HG03175 (cell line): ENCODE measurements at regions not wholly inside any gene's neighbourhood (a gene's known extent, or its start where the extent isn't known, plus 50 kb on each side); places are given as distances from the start of the nearest gene placed in this dataset.

Experiments used
- ATAC-seq: cut with Tn5 transposase; IDR thresholded peaks from one replicate; pipeline ENCODE4 v1.9.1; 2021; ENCODE audit warnings: mild to moderate bottlenecking, moderate library complexity; ENCODE audit not compliant: unreplicated experiment

GRCh38 chr13:105363261-105364190 is 1171.9 kb downstream of the EFNB2 start:
- ATAC-seq = no peak

DNA sequence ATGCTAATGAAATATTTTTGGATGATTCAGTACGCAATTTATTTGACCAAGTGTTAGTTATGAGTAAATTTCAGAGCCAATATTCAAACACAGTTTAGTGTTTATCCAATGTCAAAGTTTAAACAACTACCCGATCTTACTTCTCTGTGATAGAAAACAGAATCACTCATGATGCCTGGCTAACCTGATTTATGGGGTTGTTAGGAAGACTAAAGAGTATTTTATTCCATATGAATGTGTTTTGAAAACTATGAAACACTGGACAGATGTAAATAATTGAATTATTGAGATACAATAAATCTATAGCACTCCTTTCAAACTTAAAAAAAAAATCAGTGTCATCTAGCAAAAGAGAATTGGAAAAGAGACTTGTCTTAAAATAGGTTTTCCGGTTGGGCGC is 1181.8 kb downstream of the EFNB2 start:
- ATAC-seq = no peak

GRCh38 chr13:105349082-105349723 is 1186.3 kb downstream of the EFNB2 start:
- ATAC-seq = no peak

DNA sequence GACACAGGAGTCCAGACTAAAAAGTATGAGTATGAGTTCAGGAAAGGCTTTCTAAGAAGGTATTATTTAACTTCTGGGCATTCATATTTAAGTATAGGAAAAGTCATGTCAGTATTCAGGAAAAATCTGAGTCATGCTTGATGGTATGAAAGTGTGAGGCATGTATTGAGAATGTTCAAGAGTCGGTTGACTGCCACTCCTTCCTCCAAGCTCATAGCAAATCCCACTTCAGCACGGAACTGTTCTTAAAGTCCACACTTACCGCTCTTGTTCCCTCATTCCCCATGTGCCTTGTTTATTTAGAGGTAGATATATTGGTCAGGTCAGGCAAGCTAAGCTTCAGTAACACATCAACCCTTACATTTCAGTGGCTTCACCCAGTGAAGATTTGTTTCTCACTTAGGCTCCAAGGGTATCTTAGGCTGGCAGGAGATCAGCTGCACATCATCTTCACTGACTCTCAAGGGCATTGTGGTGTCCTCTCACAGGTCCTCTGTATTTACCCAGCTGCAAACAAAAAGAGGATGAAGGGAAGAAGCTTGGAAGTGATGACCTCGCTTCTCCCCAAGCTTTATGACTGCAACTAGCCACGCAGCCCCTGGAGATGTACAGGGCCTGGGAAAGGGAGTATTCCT is 1189.2 kb downstream of the EFNB2 start:
- no peak for ATAC-seq

DNA sequence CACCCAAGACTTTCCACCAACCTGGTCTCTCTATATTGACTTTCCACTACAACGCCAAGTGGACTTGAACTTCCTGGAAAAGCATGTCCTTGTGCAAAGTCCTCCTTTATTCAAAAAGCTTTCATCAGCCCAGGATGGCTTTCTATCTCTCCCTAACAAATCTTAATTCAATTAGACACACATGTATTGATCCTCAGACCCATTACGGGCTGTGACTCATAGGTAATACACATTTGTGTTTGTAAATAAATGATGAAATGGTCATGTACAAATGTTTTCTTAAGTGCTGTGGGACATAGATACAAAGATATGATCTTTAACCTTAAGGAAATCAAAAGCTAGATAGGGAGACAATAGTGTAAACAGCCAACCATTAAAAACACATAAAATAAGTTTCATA is 1189.7 kb downstream of the EFNB2 start:
- no peak for ATAC-seq

- no peak for ATAC-seq
These were observed 1190.3 kb downstream of the EFNB2 start for GRCh38 chr13:105345131-105345530.

DNA sequence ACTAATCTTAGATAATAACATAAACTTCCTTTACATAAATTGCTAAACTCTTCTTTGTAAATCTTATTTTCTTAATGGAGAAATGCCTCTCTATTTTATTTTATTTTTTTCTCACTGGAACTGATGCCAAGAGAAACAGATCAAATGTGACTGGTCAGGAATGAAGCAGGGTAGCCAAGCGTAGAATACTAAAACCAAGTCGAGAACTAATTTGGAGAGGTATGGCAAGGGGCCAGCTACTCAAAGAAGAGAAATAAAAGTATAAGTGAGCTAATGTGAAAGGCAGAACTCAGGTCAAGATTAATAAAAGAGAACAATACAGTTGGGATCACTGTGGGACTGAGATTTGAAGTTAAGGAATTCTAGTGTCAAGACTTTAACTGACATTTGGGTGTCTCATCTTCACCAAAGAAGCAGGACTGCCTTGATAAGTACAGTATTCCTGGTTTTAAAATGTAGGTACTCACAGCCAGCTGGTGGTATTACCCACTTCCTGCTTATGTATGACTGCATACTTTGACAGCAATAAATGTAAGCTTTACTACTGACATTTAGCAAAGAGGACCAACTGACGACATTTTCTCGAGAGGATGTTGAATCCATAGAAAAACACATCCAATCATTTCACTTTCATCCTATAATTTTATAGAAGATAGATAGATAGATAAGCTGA is 1192.2 kb downstream of the EFNB2 start:
- no peak for ATAC-seq

GRCh38 chr13:105342281-105342820 is 1193.1 kb downstream of the EFNB2 start:
- no peak for ATAC-seq

DNA sequence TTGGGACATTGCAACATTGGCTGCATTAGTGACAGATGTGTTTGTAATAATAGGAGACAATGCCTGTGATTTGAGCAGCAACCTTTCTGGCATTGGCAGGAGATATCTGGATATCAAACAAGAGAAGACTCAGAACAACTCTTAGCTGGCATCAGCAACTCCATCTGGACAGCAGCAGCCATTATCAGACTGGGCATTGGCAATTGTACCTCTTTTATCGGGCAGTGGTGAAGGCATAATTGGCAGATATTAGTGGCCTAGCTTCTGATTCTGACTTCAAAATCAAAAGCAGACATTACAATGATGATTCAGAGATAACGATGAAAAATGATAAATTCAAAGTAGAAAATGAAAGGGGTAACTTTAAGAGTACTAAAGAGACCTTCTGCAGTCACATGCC is 1193.7 kb downstream of the EFNB2 start:
- ATAC-seq = no peak

DNA sequence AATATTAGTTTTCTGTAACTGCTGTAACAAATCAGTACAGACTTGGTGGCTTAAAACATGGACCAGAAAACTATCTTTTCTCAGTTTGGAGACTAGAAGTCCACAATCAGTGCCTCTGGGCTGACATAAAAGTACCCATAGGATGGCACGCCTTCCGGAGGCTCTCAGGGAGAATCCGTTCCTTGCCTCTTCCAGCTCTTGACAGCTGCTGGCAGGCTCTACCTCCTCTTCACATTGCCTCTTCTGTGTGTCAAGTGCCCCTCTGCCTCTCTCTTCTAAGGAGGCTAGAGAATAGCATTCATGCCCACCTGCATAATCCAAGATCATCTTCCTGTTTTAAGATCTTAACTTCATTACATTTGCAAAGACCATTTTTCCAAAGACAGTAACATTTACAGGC is 1194.2 kb downstream of the EFNB2 start:
- ATAC-seq = no peak

GRCh38 chr13:105340061-105340606 is 1195.3 kb downstream of the EFNB2 start:
- ATAC-seq = no peak

DNA sequence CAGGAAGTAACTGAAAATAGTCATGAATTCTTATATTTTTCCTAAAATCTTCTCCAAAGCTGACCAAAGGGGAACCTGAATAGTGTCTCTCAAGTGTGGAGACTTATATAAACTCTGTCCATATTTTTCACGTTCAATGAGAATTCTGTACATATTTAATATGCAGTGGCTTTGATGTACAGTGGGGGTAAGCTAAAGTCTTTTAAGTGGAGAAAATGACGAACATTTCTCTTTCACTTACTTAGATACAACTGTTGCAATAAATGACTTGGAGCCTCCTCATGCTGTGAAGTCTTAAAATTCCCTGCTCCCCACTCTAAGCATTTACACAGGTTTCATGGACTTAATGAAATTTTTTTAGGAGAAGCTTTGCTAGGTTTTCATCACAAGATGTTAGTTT is 1196.7 kb downstream of the EFNB2 start:
- ATAC-seq = no peak

DNA sequence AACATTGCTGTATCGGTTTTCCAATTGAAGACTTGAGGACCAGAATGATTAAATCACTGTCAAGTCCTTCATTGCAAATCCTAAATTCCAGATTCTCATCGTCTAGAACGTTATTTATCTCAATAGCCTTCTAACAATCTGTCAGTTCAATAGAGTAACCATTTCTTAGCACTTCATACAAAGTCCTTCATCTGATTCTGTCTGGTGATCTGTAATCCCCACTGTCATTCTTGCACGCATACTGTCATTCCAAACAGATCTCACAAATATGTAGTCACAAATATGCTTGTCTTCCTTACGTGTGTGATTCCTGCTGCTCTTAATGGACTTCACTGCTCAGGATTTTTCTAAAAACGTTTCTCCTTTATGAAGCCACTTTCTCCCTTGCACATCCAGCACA is 1197.5 kb downstream of the EFNB2 start:
- ATAC-seq = no peak

- no peak for ATAC-seq
These were observed 1198.5 kb downstream of the EFNB2 start for GRCh38 chr13:105336706-105337576.

DNA sequence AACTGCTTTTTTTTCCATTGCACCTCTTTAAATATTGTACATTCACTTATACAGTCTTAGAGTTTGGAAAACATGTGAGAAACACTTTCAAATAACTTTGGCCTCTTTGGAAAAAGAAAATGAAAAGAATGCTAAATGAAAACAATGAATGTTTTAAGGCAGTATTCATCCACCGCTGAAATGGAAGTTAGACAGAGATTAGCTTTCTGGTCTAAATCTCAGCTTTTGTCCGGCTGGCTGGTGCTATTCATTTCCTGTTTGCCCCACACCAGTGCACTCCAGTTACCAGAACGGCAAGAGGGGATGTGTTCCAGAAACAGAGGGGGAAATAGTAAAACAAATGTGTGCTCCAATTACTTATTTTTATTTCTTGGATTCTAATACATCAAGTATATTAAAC is 1201.3 kb downstream of the EFNB2 start:
- no peak for ATAC-seq

DNA sequence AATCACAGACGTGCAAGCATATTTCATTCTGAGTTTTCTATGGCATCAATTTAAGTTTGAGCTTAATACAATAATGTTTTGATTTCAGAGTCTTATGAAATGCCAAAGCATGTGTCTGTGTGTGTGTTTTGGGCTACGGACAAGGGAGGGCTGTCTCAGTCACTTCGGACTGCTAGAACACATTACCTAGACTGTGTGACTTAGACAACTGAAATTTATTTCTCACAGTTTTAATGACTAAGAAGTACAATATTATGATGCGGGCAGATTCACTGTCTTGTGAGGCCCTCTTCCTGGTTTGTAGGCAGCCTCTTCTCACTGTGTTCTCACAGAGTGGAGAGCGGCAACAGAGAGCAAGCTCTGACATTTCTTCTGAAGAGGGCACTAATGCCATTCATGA is 1202.0 kb downstream of the EFNB2 start:
- no peak for ATAC-seq

GRCh38 chr13:105329359-105329758 is 1206.1 kb downstream of the EFNB2 start:
- no peak for ATAC-seq

DNA sequence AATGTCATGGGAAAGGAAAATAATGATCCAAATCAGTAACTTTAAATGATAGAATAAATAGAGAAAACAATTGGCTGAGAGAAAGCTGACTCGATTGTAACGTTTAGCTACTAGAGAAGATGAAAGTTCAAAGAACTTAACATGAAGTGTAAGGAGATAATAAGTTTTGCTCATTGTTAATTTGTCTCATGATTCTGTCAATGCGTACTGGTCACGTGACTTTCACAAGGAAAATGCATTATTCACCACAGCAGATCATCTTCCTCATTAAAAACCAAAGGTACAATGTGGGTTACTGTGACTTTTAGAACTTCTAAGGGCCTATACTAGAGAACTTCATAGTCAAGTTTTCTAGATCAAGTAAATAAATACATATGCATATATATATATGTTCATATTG is 1207.2 kb downstream of the EFNB2 start:
- no peak for ATAC-seq

DNA sequence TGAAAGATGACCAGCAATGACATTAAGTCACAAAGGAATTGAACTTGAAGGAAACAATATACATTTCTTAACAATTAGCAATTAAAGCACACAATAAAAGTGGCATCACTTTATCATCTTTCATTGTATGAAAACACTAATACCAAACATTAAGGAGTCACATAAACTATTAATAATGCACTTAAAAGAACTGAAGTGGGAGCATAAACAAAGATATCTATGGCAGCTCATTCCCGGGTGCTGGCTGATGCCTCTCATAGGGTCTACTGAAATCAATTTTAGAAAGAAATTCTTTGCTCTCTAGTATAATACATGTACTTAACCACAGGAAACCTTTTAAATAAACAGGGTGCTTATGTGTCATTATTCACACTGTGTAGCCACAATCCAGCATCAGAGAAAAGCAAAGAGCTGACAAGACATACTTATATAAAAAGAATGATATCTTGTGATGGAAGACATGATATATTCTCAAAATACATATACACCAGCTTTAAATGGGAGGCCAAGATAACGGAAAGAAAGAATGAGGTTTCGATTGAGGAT is 1207.8 kb downstream of the EFNB2 start:
- no peak for ATAC-seq

GRCh38 chr13:105319875-105320274 is 1215.6 kb downstream of the EFNB2 start:
- no peak for ATAC-seq
